ENCODE measurements at regions not wholly inside any gene's neighbourhood (a gene's known extent, or its start where the extent isn't known, plus 50 kb on each side); places are given as distances from the start of the nearest gene placed in this dataset.

- Histone ChIP-seq H3K27ac (ENCODE audit: low read depth, low read length) (no peak overlapping the region), H3K18ac (ENCODE audit: extremely low read depth, low read length) (no peak overlapping the region), H3K56ac (replicated peaks; ENCODE audit: insufficient read length, low read depth, low read length) (no peak overlapping the region), H3K4me1 (replicated peaks in 1 of 4; ENCODE audit: control insufficient read depth in 3 of 4, insufficient read depth in 4 of 4, low read length in 3 of 4) (peaks cover 0 to 8% (median 2%) of the 10 kb centered on the region in 4 experiments; a peak in 6 of 7 replicates), H3K4ac (replicated peaks; ENCODE audit: insufficient read length, low read depth, low read length) (no peak overlapping the region), H2BK15ac (ENCODE audit: low read length) (no peak overlapping the region), H4K5ac (ENCODE audit: insufficient read length, low read depth, low read length) (no peak overlapping the region), H3K36me3 (ENCODE audit: control insufficient read depth in 2 of 4, insufficient read depth in 4 of 4, low read length in 3 of 4) (no peaks in the 10 kb centered on the region), H3K14ac (ENCODE audit: insufficient read length) (no peak overlapping the region), H3K23me2 (ENCODE audit: low read depth, low read length) (no peaks in the 10 kb centered on the region), H3K79me2 (ENCODE audit: control insufficient read depth in 1 of 2, insufficient read depth in 2 of 2, low read length in 2 of 2) (no peaks in the 10 kb centered on the region), H3K27me3 (replicated peaks in 1 of 4; ENCODE audit: control insufficient read depth in 3 of 4, extremely low read depth in 1 of 4, insufficient read depth in 3 of 4, low read length in 3 of 4) (no peaks in the 10 kb centered on the region), H2BK12ac (ENCODE audit: low read depth, low read length) (no peak overlapping the region), H2BK5ac (ENCODE audit: low read depth, low read length) (no peak overlapping the region), H3K9ac (replicated peaks in 1 of 4; ENCODE audit: extremely low read depth in 1 of 4, low read depth in 3 of 4, low read length in 3 of 4) (no peak overlapping the region), H4K20me1 (replicated peaks in 1 of 2; ENCODE audit: control insufficient read depth in 1 of 2, insufficient read depth in 2 of 2, low read length in 2 of 2) (no peaks in the 10 kb centered on the region), H3K4me2 (ENCODE audit: insufficient read depth in 1 of 2, low read depth in 2 of 2, low read length in 2 of 2) (no peak overlapping the region), H3K9me3 (ENCODE audit: insufficient read depth in 2 of 2, low read depth in 1 of 2, low read length in 1 of 2) (no peaks in the 10 kb centered on the region), H2BK120ac (replicated peaks; ENCODE audit: low read depth, low read length) (no peak overlapping the region), H3K4me3 (ENCODE audit: extremely low read depth in 1 of 4, insufficient read depth in 2 of 4, low read depth in 3 of 4, low read length in 4 of 4) (no peak overlapping the region), H4K8ac (ENCODE audit: extremely low read depth, insufficient read depth, low read length) (no peak overlapping the region), H2AK5ac (ENCODE audit: low read depth, low read length) (no peak overlapping the region), H2BK20ac (ENCODE audit: low read length) (no peak overlapping the region), H3K23ac (ENCODE audit: insufficient read length) (no peak overlapping the region), H4K91ac (replicated peaks; ENCODE audit: insufficient read length, low read length) (no peak overlapping the region), H3K79me1 (ENCODE audit: low read depth, low read length) (no peaks in the 10 kb centered on the region), H2AFZ (ENCODE audit: low read length) (no peak overlapping the region)
- no peak for FAIRE-seq
- POLR2A ChIA-PET (ENCODE audit: partially characterized antibody), result no interaction called here
- CTCF ChIA-PET (ENCODE audit: partially characterized antibody), result no interaction called here
- DNase-seq (ENCODE audit: low read depth in 1 of 2, low spot score in 2 of 2), result no peak
- 74% methylated on average over 6 of the region's 6 CpGs; no CpG with 5 or more reads in 1 of the 2 experiments for WGBS, 2 experiments (ENCODE audit: extremely low coverage in 1 of 2, insufficient coverage in 1 of 2, insufficient read length in 1 of 2, insufficient replicate concordance in 2 of 2, low coverage in 1 of 2, low lambda C conversion rate in 2 of 2, missing lambda C conversion rate in 1 of 2)
- TF ChIP-seq BRCA1 (IDR thresholded peaks at IDR 0.05; ENCODE audit: low read depth, low read length), result no peak
- TF ChIP-seq TBP (IDR thresholded peaks at IDR 0.05; ENCODE audit: low read depth, low read length), result no peak
- TF ChIP-seq NRF1 (IDR thresholded peaks at IDR 0.05; ENCODE audit: low read depth, low read length), result no peak
- no peak for TF ChIP-seq CHD1 (IDR thresholded peaks at IDR 0.05; ENCODE audit: low read depth, low read length)
- no peak for TF ChIP-seq HDAC2 (IDR thresholded peaks at IDR 0.05; ENCODE audit: borderline replicate concordance in 1 of 2, low read depth in 2 of 2, low read length in 2 of 2)
- no peak for TF ChIP-seq SP4 (IDR thresholded peaks at IDR 0.05; ENCODE audit: low read length)
- TF ChIP-seq EGR1 (IDR thresholded peaks at IDR 0.05; ENCODE audit: borderline replicate concordance, low read depth, low read length), result no peak
- no peak for TF ChIP-seq SRF (IDR thresholded peaks at IDR 0.05; ENCODE audit: low read depth, low read length)
Measured at GRCh38 chr10:117884592-117884991, 162.1 kb downstream of the RAB11FIP2 start.

Data from H1 (cell line).